ENCODE measurements at regions not wholly inside any gene's neighbourhood (a gene's known extent, or its start where the extent isn't known, plus 50 kb on each side); places are given as distances from the start of the nearest gene placed in this dataset.
A peak's percentile ranks its signal among the peaks of the same experiment; 100 is the strongest.

DNA sequence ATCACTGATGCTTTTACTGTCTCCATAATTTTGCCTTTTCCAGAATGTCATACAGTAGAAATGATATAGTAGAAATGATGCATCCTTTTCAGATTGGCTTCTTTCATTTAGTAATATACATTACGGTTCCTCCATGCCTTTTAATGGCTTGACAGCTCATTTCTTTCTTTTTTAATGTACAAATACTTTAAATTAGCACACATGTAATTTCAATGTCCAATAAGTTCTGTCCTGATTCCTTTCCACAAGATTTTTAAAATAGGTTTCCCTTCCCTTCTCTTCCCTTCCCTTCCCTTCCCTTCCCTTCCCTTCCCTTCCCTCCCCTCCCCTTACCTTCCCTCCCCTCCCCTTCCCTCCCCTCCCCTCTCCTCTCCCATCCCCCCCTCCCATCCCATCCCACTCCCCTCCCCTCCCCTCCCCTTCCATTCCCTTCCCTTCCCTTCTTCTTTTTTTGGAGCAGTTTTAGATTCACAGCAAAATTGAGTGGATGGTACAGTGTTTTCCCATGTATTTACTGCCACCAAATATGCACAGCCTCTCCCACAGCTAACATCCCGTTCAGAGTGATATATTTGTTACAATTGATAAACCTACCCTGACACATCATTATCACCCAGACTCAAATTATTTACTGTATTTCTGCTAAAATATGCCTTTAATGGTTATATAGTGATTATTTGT lies 398.8 kb downstream of the RNF144B start:
- no peak for DNase-seq

DNA sequence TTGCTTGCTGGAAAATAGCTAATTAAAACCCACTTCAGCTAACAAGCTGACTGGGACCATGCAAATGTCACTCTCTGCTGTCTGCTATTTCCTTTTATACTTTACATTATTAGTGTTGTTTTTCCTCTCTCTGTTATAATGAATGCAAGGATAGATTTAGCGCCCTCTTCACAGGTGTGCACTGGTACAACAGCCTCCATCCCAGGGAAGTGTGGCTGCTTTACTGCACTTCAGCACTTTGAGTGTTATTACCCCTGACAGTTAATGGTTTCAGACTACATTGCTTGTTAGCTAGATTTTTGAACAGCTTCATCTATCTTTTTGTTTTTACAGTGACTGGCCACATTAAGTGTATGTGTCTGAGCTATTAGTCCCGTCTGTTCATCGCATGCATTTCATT lies 405.7 kb downstream of the RNF144B start:
- no peak for DNase-seq

GRCh38 chr6:18795726-18796125 lies 408.6 kb downstream of the RNF144B start:
- no peak for DNase-seq

- no peak for DNase-seq
These were observed 433.6 kb downstream of the RNF144B start for GRCh38 chr6:18820725-18821124.

- peak; percentile 71 for DNase-seq
These were observed 436.7 kb downstream of the RNF144B start for GRCh38 chr6:18823782-18824386.

DNA sequence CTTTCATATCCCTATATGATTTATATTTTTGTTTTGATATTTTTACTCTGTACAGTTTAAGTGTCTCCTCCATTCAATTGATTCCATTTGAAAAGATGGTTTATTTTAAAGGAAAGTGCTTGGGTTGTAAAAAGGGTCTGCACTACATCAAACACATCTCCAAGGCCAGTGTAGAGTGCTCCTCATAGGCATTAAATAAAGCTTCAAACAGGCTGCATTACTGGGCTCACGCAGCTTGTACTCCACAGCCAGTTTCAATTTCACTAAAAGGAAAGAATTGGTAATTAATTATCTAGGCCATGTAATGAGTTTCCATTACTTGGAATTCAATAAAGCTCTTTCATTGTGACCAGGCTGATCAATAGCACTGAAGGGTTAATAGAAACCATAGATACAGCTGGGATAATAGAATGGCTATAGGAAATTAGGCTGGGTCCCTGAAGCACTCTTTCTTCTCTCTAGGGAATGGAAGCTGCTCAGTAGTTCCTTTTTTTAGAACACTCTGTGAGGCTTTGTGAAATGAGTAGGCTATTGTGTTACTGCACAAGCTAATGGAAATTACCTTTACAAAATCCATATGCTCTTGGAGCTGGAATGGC lies 442.2 kb downstream of the RNF144B start:
- DNase-seq: no peak

DNA sequence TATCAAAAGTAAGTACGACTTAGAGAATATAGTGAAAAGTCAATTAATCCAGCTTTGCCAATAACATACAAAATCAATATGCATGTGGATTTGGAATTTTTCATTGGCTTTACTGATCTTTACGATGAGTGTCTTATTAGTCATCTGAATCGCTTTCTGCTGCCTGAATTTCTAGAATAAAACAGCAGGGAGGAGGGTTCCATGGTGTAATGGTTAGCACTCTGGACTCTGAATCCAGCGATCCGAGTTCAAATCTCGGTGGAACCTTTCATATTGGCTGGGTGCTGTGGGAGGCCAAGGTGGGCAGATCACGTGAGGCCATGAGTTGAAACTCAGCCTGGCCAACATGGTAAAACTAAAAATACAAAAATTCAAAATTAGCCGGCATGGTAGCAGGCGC lies 448.8 kb downstream of the RNF144B start:
- DNase-seq: no peak

- no peak for DNase-seq
These were observed 449.9 kb downstream of the RNF144B start for GRCh38 chr6:18837013-18837412.

DNA sequence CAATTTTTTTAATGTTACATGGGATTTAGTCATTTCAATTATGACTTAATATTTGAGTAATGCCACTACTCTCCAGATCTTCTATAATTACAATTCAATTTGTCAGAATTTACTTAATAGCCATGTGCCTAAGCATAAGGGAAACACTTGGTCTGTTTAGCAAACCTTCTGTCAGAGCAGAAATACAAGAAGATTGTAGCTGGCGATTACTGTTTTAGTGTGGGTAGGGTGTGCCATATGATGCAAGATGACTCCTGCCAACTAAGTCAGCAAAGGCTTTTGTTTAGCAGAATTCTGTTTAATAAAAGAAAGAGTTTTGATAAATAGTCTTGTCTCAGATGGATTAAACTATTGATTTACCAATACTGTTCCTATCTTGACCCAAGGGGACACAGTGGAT lies 455.4 kb downstream of the RNF144B start:
- no peak for DNase-seq

DNA sequence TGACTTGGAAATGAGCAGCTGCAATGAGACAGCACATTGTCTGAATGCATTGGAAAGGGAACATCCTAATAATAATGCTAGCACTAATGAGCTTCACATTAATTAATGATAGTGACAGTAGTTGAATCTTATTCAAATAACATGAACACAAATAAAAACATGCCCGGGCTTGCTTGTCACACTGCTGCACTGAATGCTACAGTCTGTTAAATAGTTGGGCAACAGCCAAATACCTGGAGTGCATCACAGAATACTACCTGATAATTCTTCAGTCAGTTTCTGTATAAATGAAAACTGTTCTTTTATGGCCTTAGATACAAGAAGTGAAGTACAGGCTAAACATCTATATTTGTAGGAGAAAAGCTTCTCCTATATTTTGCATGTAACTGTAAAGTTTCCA lies 458.7 kb downstream of the RNF144B start:
- DNase-seq: no peak

DNA sequence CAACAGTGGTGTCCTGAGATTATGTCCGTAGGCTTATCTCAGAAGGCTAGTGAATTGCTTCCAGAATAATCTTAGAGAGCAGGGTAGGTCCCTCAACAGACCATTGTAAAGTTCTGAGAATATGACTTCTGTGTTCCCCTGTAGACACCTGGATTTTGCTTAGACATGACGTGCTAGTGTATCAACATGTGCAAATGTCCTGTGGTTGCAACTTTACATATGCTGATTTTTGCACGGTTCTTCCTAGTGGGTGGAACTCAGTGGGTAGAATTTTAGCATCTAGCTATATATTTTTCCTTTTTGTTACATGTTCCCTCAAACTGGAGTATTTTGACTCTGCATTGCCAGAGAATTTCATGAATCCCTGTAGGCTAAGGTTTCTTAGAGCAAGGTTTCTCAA lies 459.2 kb downstream of the RNF144B start:
- DNase-seq: no peak

GRCh38 chr6:18861204-18861603 lies 474.1 kb downstream of the RNF144B start:
- no peak for DNase-seq

DNA sequence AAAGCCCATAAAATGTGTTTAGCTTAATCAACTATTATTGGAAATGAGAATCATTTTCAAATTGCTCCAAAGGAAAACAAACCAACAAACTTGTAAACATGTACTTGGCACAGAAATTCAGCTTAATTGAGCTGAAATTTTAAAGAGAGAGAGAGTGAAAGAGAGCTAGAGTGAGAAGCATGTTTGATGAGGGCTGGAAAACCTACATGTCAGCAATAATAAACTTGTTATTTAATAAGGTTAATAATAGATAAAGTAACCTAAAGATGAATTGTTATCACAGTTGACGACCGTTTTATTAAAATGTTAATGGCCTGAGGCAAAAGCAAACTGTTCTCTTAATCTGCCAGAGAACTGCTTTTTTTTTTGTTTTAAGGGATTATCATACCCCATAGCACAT lies 496.1 kb downstream of the RNF144B start:
- DNase-seq: no peak

DNA sequence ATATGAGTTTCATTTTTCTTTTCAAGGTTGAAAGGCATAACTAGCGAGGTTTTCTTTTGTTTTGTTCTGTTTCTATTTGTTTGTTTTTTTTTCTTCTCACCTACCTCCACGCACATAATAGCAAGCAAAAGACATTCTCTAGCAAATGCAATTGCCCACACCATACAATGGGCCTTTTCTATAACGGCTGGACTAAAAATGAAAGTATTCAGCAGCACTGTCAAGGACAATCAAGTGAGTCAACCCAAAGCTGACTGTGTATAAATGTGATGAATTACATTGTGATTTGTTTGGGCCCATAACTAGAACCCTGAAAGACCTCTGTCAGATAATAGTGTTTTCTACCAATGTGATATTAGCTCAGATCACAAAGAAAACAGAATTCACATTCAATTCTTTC lies 496.7 kb downstream of the RNF144B start:
- no peak for DNase-seq

DNA sequence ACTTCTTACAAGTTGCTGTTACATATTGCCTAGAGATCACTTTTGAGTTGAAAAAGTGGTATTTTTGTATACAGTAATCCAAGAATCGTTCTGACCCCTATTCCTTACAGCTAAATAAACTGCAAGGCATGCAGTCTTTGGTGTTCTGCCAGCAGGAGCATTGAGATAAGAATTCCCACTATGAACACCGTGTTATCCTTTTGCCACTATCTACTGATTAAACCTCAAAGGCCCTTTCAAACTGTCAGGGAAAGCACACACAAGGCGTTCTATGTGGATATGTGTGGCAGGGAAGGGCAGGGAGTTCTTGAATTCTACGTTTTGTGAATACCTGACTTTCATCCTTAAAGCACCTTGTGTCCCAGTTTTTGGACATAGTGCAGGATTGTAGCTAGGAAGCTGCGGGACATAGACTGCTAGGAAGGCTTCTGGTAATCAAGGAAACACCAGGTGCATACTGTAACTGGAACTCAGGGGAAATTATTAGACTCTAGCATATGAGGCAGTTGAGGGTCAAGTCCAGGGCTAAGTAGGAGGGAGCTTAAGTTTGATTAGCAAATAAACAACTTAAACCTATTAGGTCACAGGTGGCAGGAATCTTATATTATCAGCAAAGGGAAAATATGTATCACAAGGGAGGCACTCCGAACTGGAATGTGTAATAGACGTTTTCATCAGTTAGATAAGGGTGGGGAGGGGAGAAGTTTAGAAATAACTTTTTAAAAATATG lies 506.6 kb downstream of the RNF144B start:
- no peak for DNase-seq

DNA sequence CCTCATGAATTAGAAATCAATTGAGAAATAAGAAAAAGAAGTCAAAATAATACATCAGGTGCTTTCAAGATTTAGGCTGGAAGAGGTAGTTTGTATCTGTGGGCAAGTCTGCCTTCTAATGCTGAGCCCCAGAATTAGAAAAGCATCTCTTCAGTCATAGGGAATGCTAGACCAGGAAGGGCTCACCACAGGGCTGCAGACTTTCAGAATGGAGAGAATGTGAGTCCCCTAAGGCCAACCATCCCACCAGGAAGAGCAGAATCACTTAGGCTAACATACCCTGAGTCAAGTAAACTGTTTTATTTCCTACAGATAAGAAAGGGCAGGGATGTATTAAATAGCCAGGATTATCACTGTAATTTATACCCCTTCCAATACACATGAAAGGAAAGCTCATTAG lies 510.2 kb downstream of the RNF144B start:
- DNase-seq: no peak

DNA sequence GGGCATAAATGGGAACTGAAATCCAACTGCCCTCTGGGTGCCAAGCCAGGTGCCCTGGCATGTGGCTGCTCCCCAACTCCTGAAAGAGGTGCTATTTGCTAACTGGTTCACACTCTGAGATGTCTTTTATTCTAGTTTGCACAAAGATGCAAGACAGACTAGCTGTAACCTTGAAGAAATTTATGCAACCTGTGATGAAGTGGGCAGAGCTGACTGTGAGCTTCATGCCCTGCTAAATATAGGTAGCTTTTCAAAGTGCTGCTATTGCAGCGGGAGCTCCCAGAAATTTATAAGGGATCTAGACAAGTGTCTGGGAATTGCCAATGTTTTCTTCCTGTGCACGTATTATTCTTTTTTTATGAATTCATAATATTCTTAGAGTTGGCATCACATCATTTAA lies 517.5 kb downstream of the RNF144B start:
- no peak for DNase-seq

DNA sequence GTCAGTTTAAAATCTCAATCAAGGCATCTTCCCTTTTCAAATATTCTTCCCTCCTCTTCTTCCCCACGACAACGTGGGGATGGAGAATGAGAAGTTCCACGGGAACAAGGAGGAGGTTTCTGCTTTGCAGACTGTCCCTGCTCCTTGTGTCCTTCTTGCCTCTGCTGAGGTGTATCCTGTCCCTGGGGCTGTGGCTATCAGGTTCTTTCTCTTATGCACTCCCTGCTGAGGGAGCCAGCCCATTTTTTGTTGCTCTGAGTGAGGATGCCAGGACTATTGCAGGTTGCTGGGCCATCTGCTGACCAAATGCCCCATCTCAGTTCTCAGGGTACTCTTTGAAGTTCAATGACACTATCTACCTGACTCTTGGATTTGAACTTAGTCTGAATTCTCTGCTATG lies 533.6 kb downstream of the RNF144B start:
- no peak for DNase-seq

DNA sequence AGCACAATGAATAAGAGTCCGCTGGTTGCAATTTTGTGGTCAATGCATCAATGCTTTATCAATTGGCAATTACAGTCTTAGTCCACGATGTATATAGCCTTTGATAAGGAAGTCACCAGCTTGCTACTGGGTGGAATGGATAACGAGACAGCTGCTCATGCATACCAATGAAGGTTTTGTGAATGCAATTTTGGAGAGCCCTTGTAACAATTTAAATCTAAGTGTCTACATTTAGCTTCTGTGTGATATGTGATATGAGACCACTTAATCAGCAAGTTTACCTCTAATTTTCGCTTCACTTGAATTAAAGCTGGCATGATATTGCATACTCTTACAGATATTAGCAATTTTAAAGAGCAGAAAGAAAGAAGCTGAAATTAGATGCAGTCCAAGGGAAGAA lies 543.9 kb downstream of the RNF144B start:
- DNase-seq: no peak

DNA sequence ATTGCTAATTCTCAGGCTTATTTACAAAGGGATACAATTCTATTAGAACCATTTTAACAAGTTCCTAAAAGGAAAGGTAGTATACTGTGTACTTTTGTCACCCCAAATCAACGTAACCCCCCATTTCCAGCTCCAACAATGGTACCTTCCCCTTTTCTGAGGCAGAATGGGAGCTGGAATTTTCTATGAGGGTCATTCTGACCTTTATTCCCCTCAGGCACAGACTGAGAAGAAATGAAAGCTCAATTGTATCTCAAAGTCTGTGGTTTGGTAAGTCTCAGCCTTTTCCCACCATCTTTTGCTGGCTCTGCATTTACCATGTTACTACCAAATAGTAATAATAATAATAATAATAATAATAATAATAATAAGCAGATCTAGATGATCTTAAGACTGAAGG lies 571.0 kb downstream of the RNF144B start:
- no peak for DNase-seq

DNA sequence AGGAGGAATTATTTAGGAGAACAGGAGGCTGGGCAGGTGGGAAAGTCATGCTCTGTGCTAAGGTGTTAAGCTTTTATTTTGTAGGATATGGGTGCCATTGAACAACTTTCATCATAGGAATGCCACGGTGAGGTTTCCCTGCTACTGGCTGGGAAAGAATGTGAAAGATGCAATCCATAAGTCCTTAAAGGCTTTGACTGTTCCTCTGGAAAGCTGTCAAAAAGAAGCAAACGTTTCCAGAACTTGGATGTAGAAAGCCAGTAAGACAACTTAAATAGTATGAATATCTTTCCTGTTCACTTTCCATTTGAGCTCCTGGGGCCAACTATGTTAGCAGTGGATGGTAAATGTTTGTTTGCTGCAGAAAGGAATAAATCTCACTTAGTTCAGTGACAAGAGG lies 574.4 kb downstream of the RNF144B start:
- no peak for DNase-seq

DNA sequence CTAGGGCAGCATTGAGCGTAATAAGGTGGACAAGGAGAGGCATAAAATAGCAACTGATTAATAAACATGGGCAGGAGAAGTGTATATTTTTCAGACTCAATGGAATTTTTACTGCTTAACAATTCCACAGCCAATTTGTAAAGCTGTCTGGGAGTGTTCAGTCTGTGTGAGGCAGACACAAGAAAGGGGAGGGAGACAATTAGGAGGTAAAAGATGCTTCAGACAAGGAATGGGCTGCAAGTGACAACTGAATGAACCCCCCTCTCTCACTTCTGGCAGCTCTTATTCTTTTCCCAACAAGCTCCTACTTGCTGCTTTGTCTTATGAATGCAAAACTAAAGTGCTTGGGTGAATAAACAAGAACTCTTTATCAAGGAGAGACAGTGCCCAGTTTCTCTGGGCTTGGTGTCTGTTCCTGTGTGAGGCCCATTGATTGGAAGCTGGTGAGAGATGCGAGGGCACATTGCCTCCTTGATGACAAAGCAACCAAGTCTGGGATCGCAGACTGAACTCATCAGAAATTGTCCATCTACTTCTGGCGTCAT lies 575.3 kb downstream of the RNF144B start:
- DNase-seq: no peak

GRCh38 chr6:18963439-18963838 lies 576.3 kb downstream of the RNF144B start:
- no peak for DNase-seq

- no peak for DNase-seq
These were observed 586.1 kb downstream of the RNF144B start for GRCh38 chr6:18973251-18973650.

Measured in islet precursor cell (in vitro differentiated cells).